Astrocyte (in vitro differentiated cells and primary cell): ENCODE measurements at regions not wholly inside any gene's neighbourhood (a gene's known extent, or its start where the extent isn't known, plus 50 kb on each side); places are given as distances from the start of the nearest gene placed in this dataset.

Experiments
- DNase-seq: peaks from one replicate; pipeline ENCODE4 v3.0.0-alpha.2; 2010; ENCODE audit warnings: low read depth
- FAIRE-seq: peaks from 2 replicates; lab custom pipeline; 2011; peaks lifted over from hg19 to GRCh38; lab: Jason Lieb, UNC
- H2AFZ ChIP-seq: 2 replicates; pipeline ENCODE4 v1.6.0; 2012; ENCODE audit warnings: low read depth, low read length, inconsistent platforms
- H3K27ac ChIP-seq: 2 replicates; pipeline ENCODE4 v1.5.1; 2011; ENCODE audit warnings: low read depth, low read length, inconsistent platforms
- H3K27me3 ChIP-seq: 2 replicates; pipeline ENCODE4 v1.6.0; 2011; ENCODE audit warnings: low read length, inconsistent platforms; ENCODE audit not compliant: insufficient read depth
- H3K36me3 ChIP-seq: 2 replicates; pipeline ENCODE4 v1.5.1; 2011; ENCODE audit warnings: low read length, inconsistent platforms; ENCODE audit not compliant: insufficient read depth
- H3K4me1 ChIP-seq: 2 replicates; pipeline ENCODE4 v1.5.1; 2011; ENCODE audit warnings: low read length, inconsistent platforms; ENCODE audit not compliant: insufficient read depth
- H3K4me2 ChIP-seq: 2 replicates; pipeline ENCODE4 v1.6.0; 2012; ENCODE audit warnings: low read length, inconsistent platforms
- H3K4me3 ChIP-seq: 2 replicates; pipeline ENCODE4 v1.5.1; 2011; ENCODE audit warnings: low read depth, mild to moderate bottlenecking, low read length, inconsistent platforms; ENCODE audit not compliant: insufficient read depth
- H3K79me2 ChIP-seq: 2 replicates; pipeline ENCODE4 v1.6.0; 2012; ENCODE audit warnings: mild to moderate bottlenecking, low read length, inconsistent platforms; ENCODE audit not compliant: insufficient read depth
- H3K9ac ChIP-seq: 2 replicates; pipeline ENCODE4 v1.6.0; 2012; ENCODE audit warnings: mild to moderate bottlenecking, low read length, inconsistent platforms
- H3K9me3 ChIP-seq: 2 replicates; pipeline ENCODE4 v1.5.1; 2012; ENCODE audit warnings: low read depth, mild to moderate bottlenecking, low read length, inconsistent platforms; ENCODE audit not compliant: insufficient read depth
- H4K20me1 ChIP-seq: 2 replicates; pipeline ENCODE4 v1.6.0; 2012; ENCODE audit warnings: low read length, inconsistent platforms; ENCODE audit not compliant: insufficient read depth
- H3K27ac Mint-ChIP-seq: one replicate; pipeline ENCODE4 v1.8.0; 2021; ENCODE audit warnings: mild to moderate bottlenecking, mixed read lengths; ENCODE audit not compliant: unreplicated experiment
- H3K27me3 Mint-ChIP-seq: one replicate; pipeline ENCODE4 v1.8.0; 2021; ENCODE audit warnings: low read depth, mixed read lengths; ENCODE audit not compliant: unreplicated experiment
- H3K36me3 Mint-ChIP-seq: one replicate; pipeline ENCODE4 v1.8.0; 2021; ENCODE audit warnings: low read depth, mixed read lengths; ENCODE audit not compliant: unreplicated experiment
- H3K4me1 Mint-ChIP-seq: one replicate; pipeline ENCODE4 v1.8.0; 2021; ENCODE audit warnings: low read depth, mixed read lengths; ENCODE audit not compliant: unreplicated experiment
- H3K4me3 Mint-ChIP-seq: one replicate; pipeline ENCODE4 v1.8.0; 2021; ENCODE audit warnings: mild to moderate bottlenecking, moderate library complexity, mixed read lengths; ENCODE audit not compliant: unreplicated experiment
- H3K9me3 Mint-ChIP-seq: one replicate; pipeline ENCODE4 v1.8.0; 2021; ENCODE audit warnings: mild to moderate bottlenecking, mixed read lengths; ENCODE audit not compliant: unreplicated experiment
- EZH2 ChIP-seq: IDR thresholded peaks from 2 replicates; pipeline ENCODE4 v1.6.1; 2012; ENCODE audit warnings: mild to moderate bottlenecking, low read length, inconsistent platforms; ENCODE audit not compliant: insufficient read depth
- TF ChIP-seq, protein P1 (sequence below): IDR thresholded peaks from 2 replicates; pipeline ENCODE4 v1.5.1; 2011; ENCODE audit warnings: low read depth, mild to moderate bottlenecking, inconsistent platforms, low read length, moderate library complexity; ENCODE audit not compliant: insufficient read depth

DNA sequence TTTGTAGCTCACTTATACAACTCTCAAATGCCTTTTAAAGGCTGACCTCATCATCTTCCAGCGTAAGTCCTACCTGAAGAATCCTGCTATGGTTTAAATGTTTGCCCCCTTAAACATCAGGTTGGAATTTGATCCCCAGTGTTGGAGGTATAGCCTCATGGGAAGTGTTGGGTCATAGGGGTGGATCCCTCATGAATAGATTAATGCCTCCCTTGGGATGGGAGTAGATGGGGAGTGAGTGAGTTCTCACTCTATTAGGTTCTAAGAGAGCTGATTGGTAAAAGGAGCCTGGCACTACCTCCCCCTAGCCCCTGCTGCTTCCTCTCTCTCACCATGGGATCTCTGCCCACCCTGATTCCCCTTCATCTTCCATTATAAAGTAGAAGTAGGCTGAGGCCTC is 285.6 kb downstream of the FZD1 start:
- Mint-ChIP-seq H3K4me1 (peaks cover 13% of the 10 kb centered on the region), H3K36me3 (no peaks in the 10 kb centered on the region), H3K9me3 (no peaks in the 10 kb centered on the region), H3K27ac (no peak overlapping the region), H3K27me3 (no peaks in the 10 kb centered on the region), H3K4me3 (no peak overlapping the region)
- H4K20me1 ChIP-seq, result no peaks in the 10 kb centered on the region
- no peak overlapping the region for H2AFZ ChIP-seq
- H3K79me2 ChIP-seq, result no peaks in the 10 kb centered on the region
- H3K27me3 ChIP-seq, result no peaks in the 10 kb centered on the region
- no peaks in the 10 kb centered on the region for H3K36me3 ChIP-seq
- FAIRE-seq (no peak), DNase-seq (no peak)
- no peaks in the 10 kb centered on the region for H3K4me1 ChIP-seq
- no peaks in the 10 kb centered on the region for H3K9me3 ChIP-seq
- H3K4me3 ChIP-seq, result no peak overlapping the region
- no peak overlapping the region for H3K27ac ChIP-seq
- H3K4me2 ChIP-seq, result no peak overlapping the region
- no peak overlapping the region for H3K9ac ChIP-seq
- TF ChIP-seq, protein P1, sequence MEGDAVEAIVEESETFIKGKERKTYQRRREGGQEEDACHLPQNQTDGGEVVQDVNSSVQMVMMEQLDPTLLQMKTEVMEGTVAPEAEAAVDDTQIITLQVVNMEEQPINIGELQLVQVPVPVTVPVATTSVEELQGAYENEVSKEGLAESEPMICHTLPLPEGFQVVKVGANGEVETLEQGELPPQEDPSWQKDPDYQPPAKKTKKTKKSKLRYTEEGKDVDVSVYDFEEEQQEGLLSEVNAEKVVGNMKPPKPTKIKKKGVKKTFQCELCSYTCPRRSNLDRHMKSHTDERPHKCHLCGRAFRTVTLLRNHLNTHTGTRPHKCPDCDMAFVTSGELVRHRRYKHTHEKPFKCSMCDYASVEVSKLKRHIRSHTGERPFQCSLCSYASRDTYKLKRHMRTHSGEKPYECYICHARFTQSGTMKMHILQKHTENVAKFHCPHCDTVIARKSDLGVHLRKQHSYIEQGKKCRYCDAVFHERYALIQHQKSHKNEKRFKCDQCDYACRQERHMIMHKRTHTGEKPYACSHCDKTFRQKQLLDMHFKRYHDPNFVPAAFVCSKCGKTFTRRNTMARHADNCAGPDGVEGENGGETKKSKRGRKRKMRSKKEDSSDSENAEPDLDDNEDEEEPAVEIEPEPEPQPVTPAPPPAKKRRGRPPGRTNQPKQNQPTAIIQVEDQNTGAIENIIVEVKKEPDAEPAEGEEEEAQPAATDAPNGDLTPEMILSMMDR, result no peak
- TF ChIP-seq EZH2, result no peak

DNA sequence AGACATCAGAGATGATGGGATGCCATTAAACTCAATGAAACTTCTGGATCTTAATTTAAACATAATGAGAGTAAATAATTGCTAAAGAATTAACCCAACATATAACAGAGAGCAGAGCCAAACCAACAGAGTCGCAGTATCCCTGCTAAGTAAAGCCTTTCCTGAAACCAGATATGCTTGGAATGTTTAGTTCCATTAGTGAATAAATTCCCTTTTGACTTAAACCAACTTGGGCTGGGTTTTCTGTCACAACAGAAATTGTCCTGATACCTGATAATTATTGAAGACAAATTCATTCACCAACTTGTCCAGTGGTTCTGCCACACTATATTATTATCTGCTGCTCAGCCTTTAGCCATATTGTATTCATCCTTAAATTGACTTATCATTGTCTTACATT is 286.7 kb downstream of the FZD1 start:
- no peaks in the 10 kb centered on the region for H3K36me3 Mint-ChIP-seq
- H3K27ac ChIP-seq, result no peak overlapping the region
- H3K27ac Mint-ChIP-seq, result no peak overlapping the region

More for the DNA sequence above, 286.7 kb downstream of the FZD1 start:
- Histone ChIP-seq H3K4me1 (no peaks in the 10 kb centered on the region), H2AFZ (no peak overlapping the region), H3K4me2 (peak overlapping the region; percentile 22), H3K79me2 (no peaks in the 10 kb centered on the region), H3K4me3 (no peak overlapping the region), H3K27me3 (no peaks in the 10 kb centered on the region), H3K36me3 (no peaks in the 10 kb centered on the region), H3K9ac (no peak overlapping the region), H3K9me3 (no peaks in the 10 kb centered on the region), H4K20me1 (no peaks in the 10 kb centered on the region)
- DNase-seq, result peak; percentile 40
- FAIRE-seq, result peak; percentile 66
- Mint-ChIP-seq H3K4me1 (peaks cover 13% of the 10 kb centered on the region), H3K4me3 (no peak overlapping the region), H3K27me3 (no peaks in the 10 kb centered on the region), H3K9me3 (no peaks in the 10 kb centered on the region)
- TF ChIP-seq, protein P1, result no peak
- TF ChIP-seq EZH2, result no peak
